Stimulated activated CD4-positive, alpha-beta T cell treated with anti-CD3 and anti-CD28 coated beads, Interleukin-4, amount 100 ng/mL, for 4 hours (primary cell): ENCODE measurements at regions not wholly inside any gene's neighbourhood (a gene's known extent, or its start where the extent isn't known, plus 50 kb on each side); places are given as distances from the start of the nearest gene placed in this dataset.
"Not testable (repeated sequence)": the region's sequence is repeated elsewhere in the genome, so short reads cannot be mapped to it uniquely, and the experiment has no call there.

Source experiments
- DNase-seq, 2 experiments: peaks; one replicate each; pipeline ENCODE4 v3.0.0-alpha.2; 2020

GRCh38 chr19:31083105-31083504 lies 266.1 kb downstream of the TSHZ3 start:
- no peak for DNase-seq

GRCh38 chr19:31075146-31075655 lies 274.0 kb downstream of the TSHZ3 start:
- no peak for DNase-seq

- no peak for DNase-seq
These were observed 274.8 kb downstream of the TSHZ3 start for GRCh38 chr19:31074199-31075125.

- no peak for DNase-seq
These were observed 275.6 kb downstream of the TSHZ3 start for GRCh38 chr19:31073485-31074198.

- no peak for DNase-seq
These were observed 276.8 kb downstream of the TSHZ3 start for GRCh38 chr19:31072451-31072850.

GRCh38 chr19:31071136-31071855 lies 277.9 kb downstream of the TSHZ3 start:
- no peak for DNase-seq

GRCh38 chr19:31070146-31071065 lies 278.8 kb downstream of the TSHZ3 start:
- no peak for DNase-seq

- no peak for DNase-seq
These were observed 281.0 kb downstream of the TSHZ3 start for GRCh38 chr19:31068268-31068667.

- DNase-seq = no peak
These were observed 282.9 kb downstream of the TSHZ3 start for GRCh38 chr19:31066385-31066784.

- no peak for DNase-seq
These were observed 284.7 kb downstream of the TSHZ3 start for GRCh38 chr19:31064491-31064890.

GRCh38 chr19:31058676-31059340 lies 290.4 kb downstream of the TSHZ3 start:
- no peak for DNase-seq

GRCh38 chr19:31057476-31057875 lies 291.8 kb downstream of the TSHZ3 start:
- DNase-seq = no peak

GRCh38 chr19:31055454-31055853 lies 293.8 kb downstream of the TSHZ3 start:
- no peak for DNase-seq

- DNase-seq = peak; percentile 14 to 40
These were observed 294.8 kb downstream of the TSHZ3 start for GRCh38 chr19:31054430-31054829.

GRCh38 chr19:31049431-31049830 lies 299.8 kb downstream of the TSHZ3 start:
- DNase-seq = no peak

- DNase-seq = no peak
These were observed 303.2 kb downstream of the TSHZ3 start for GRCh38 chr19:31046024-31046423.

- no peak for DNase-seq
These were observed 307.8 kb downstream of the TSHZ3 start for GRCh38 chr19:31041461-31041860.

- no peak for DNase-seq
These were observed 310.1 kb downstream of the TSHZ3 start for GRCh38 chr19:31039151-31039550.

GRCh38 chr19:31037286-31037980 lies 311.8 kb downstream of the TSHZ3 start:
- no peak for DNase-seq

- not testable (repeated sequence) for DNase-seq
These were observed 317.8 kb downstream of the TSHZ3 start for GRCh38 chr19:31031455-31031854.

- no peak for DNase-seq
These were observed 326.2 kb downstream of the TSHZ3 start for GRCh38 chr19:31023038-31023437.
